NB4 (cell line): ENCODE measurements at regions not wholly inside any gene's neighbourhood (a gene's known extent, or its start where the extent isn't known, plus 50 kb on each side); places are given as distances from the start of the nearest gene placed in this dataset.

Source experiments
- CTCF ChIP-seq: IDR thresholded peaks from one replicate; pipeline ENCODE4 v1.5.1; 2012; ENCODE audit warnings: low read depth, low read length
- MAX ChIP-seq: IDR thresholded peaks from 2 replicates; pipeline ENCODE4 v1.6.1; 2011; ENCODE audit warnings: low read depth, low read length
- MYC ChIP-seq: IDR thresholded peaks from 2 replicates; pipeline ENCODE4 v1.6.1; 2011; ENCODE audit warnings: low read depth, low read length
- POLR2A ChIP-seq: IDR thresholded peaks from 2 replicates; pipeline ENCODE4 v1.6.1; 2011; ENCODE audit warnings: mild to moderate bottlenecking; ENCODE audit not compliant: insufficient read length; ENCODE audit errors: extremely low read depth

DNA sequence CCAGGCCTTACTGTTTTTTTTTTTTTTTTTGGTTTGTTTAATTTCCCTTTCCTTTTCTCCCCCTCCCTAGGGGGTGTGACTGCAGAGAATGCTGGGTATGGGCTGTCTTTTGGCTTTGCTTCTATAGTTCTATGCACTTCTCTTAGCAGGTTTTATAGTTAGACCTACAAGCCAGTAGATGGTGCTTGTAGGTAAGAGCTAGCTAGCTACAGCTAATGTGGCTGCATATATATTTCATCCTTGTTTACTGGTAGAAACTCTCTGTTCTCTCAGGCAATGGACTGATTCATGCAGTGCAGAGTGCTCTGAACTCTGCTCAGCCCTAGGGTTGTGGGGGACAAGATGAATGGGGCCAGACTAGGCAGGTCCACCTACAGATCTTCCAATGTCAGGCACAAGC is 246.4 kb downstream of the SH2D1A start:
- TF ChIP-seq CTCF (no peak), POLR2A (no peak), MAX (no peak), MYC (no peak)
